GM10266 (cell line): ENCODE measurements at regions not wholly inside any gene's neighbourhood (a gene's known extent, or its start where the extent isn't known, plus 50 kb on each side); places are given as distances from the start of the nearest gene placed in this dataset.

Source experiments
- DNase-seq: peaks from one replicate; pipeline ENCODE4 v3.0.0; 2012; ENCODE audit errors: extremely low spot score
- TF ChIP-seq, protein P1 (sequence below): IDR thresholded peaks from 2 replicates; pipeline ENCODE4 v1.5.1; 2012; ENCODE audit warnings: mild to moderate bottlenecking, low read depth; ENCODE audit not compliant: control insufficient read depth, insufficient read depth; ENCODE audit errors: missing control alignments

DNA sequence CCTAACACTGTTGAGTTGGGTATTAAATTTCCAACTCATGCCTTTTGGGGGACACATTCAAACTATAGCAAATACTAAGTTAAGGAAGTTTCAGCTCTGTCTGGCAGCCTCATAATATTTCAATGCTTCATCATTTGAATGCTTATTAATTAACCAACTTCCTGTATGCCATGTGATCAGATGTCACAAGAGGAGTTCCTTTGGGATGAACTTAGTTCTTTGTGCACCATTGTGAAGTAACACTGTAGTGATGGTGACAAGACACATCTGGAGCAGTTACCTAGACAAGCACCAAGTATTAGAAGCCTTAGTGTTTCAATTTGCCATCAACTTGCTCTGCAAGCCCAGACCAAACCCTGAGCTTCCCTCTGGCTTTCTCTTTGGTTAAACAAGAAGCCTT lies 90.7 kb upstream of the IL12B start:
- TF ChIP-seq, protein P1, sequence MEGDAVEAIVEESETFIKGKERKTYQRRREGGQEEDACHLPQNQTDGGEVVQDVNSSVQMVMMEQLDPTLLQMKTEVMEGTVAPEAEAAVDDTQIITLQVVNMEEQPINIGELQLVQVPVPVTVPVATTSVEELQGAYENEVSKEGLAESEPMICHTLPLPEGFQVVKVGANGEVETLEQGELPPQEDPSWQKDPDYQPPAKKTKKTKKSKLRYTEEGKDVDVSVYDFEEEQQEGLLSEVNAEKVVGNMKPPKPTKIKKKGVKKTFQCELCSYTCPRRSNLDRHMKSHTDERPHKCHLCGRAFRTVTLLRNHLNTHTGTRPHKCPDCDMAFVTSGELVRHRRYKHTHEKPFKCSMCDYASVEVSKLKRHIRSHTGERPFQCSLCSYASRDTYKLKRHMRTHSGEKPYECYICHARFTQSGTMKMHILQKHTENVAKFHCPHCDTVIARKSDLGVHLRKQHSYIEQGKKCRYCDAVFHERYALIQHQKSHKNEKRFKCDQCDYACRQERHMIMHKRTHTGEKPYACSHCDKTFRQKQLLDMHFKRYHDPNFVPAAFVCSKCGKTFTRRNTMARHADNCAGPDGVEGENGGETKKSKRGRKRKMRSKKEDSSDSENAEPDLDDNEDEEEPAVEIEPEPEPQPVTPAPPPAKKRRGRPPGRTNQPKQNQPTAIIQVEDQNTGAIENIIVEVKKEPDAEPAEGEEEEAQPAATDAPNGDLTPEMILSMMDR = no peak
- no peak for DNase-seq

DNA sequence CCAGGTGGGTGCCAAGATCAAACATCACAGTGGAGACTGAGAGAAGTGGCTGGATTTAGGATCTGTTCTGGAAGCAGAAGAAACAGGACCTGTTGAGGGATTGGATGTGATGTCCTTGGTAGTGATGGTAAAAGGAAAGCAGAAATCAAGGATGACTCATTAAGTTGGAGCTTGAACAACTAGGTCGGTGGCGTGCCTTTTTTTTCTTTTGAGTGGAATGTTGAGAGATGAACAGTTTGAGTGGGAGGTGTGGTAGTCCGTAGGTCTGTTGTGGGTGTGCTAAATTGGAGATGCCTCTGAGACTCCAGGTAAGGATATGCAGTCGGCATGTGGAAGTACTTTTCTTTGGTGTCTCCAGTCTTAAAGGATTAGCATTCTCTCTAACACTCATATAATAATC lies 92.1 kb upstream of the IL12B start:
- TF ChIP-seq, protein P1 = no peak

DNA sequence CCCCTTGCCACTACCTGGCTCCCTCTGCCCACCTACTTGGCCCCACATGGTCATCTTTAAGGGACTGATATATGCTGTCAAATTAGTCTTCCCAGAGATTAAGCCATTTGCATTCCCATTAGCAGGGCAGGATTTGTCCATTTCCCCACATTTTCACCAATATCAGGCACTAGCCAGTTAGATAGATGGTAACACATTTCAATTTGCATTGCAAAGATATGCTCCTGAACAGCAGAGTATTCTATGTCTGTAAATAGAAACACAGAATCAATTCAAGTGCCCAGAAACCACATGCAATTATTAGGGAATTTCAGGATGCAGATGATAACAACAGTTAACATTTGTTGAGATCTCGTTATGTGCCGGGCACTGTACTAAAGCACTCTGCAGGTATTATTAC lies 92.6 kb upstream of the IL12B start:
- DNase-seq = no peak
- TF ChIP-seq, protein P1 = no peak

More for the DNA sequence above, 92.1 kb upstream of the IL12B start:
- no peak for DNase-seq

DNA sequence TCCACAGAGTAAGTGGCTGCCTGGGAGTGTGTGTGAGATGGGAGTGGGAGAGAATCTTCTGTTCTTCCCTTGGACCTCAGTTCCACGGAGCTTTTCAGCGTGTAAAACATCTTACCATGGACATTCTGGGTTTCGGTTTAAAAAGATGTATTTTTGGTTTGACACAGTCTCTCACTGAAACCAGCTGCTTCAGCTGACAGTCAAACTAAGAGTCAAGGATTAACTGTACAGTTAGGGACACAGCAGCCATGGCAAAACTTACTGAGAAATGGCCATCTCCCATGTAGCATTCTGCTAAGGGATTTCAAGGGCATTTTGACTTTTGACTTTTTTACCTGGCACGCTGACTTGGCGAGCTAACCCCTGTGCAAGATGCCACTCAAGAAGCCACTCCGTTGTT lies 93.8 kb upstream of the IL12B start:
- TF ChIP-seq, protein P1 = no peak
- no peak for DNase-seq

DNA sequence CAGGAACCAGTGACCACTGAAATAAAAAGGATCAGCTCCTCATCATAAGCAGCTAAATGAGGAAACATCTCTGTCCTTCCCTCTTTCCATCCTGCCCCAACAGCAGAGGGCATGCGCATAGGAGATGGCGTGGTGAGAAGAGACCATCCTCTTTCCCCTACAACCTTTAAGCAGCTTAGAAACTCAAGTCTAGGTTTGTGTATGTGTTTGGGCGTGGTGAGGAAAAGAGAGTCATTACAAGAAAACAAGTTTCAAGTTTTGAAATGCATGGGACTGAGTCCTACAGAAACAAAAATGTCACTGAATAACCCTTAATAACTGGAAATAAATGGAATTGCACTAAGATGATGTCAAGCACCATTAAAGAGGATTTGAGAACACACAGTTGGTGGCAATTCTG lies 96.4 kb upstream of the IL12B start:
- no peak for DNase-seq
- TF ChIP-seq, protein P1 = no peak

DNA sequence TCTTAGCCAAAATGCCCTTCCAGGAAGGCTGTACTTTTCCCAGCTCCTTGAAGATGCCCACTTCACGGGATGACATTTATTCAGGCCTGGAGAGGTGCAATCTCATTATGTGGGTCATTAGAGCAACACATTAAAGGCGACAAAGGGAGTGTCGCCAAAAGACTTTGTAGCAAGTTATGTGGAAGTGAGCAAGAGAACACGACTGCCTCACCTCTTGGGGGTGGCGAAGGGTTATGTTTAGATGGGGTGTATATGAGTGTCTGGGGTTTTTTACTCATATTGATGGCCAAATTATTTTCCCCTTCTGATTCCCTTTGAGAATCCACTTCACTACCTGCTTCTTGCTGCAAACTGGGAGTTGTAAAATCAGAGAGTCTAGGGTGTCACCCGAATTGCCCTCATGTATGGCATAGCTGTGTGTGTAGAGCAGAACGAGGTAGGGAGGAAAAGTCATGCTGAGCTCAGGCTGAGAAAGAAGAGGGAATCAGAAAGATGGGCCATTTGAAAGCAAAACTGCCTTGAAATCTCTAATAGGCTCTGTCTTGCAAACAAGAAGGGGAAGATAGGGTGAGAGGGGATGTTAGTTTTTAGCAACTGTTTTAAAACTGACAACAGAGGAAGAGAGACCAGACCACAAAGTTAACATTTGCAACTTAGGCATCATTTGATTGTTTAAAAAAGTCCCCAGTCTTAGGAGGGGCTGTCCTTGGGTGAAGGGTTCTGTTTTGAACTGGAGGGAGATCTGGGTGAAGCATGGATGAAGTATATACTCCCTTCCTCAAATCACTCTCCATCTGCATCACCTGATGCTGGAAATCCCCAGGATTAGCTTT lies 97.1 kb upstream of the IL12B start:
- TF ChIP-seq, protein P1 = no peak
- DNase-seq = peak; percentile 35

DNA sequence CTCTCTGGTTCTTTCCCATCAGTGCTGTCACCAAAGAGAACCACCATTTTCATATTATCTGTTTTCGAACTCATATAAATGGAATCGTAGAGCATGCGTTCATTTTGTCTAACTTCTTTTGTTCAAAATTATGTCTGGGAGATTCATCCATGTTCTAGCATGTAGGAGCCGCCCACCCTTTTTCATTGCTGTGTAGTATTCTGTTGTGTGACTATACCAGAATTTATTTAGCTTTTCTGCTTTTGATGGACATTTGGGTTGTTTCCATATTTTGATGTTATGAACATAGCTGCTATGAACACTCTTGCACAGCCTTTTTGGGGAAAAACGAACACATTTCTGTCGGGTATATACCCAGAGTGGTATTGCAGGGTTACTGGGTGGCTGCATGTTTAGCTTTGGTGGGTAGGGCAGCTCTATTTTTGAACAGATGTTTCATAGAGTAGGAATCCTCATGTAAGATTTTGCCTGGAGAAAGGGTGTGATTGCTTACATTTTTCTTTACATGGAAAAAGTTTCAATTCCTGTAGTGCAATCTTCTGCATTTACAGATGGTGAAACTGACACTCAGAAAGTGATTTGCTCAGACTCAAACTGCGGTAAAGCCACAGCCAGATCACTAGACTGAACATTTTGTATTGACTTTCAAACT lies 100.2 kb upstream of the IL12B start:
- TF ChIP-seq, protein P1 = no peak
- DNase-seq = no peak
